IPS-NIHi7 (cell line): ENCODE measurements at regions not wholly inside any gene's neighbourhood (a gene's known extent, or its start where the extent isn't known, plus 50 kb on each side); places are given as distances from the start of the nearest gene placed in this dataset.
"Not testable (repeated sequence)": the region's sequence is repeated elsewhere in the genome, so short reads cannot be mapped to it uniquely, and the experiment has no call there.

Experiments
- DNase-seq: peaks from one replicate; pipeline ENCODE4 v3.0.0; 2012; ENCODE audit warnings: mixed read lengths; ENCODE audit errors: extremely low spot score

- DNase-seq = no peak
Observed at GRCh38 chr2:52704251-52704650, 1063.4 kb upstream of the CHAC2 start.

GRCh38 chr2:52703004-52703403 lies 1064.6 kb upstream of the CHAC2 start:
- DNase-seq = no peak

- no peak for DNase-seq
Observed at GRCh38 chr2:52698408-52698807, 1069.2 kb upstream of the CHAC2 start.

- no peak for DNase-seq
Observed at GRCh38 chr2:52697690-52698089, 1069.9 kb upstream of the CHAC2 start.

GRCh38 chr2:52695731-52696130 lies 1071.9 kb upstream of the CHAC2 start:
- DNase-seq = no peak

- no peak for DNase-seq
Observed at GRCh38 chr2:52686935-52687334, 1080.7 kb upstream of the CHAC2 start.

- DNase-seq = no peak
Observed at GRCh38 chr2:52676056-52676455, 1091.5 kb upstream of the CHAC2 start.

GRCh38 chr2:52668724-52669123 lies 1098.9 kb upstream of the CHAC2 start:
- no peak for DNase-seq

GRCh38 chr2:52659546-52659945 lies 1108.1 kb upstream of the CHAC2 start:
- no peak for DNase-seq

GRCh38 chr2:52658598-52658997 lies 1109.0 kb upstream of the CHAC2 start:
- no peak for DNase-seq

GRCh38 chr2:52639692-52640091 lies 1127.9 kb upstream of the CHAC2 start:
- no peak for DNase-seq

GRCh38 chr2:52632543-52632942 lies 1135.1 kb upstream of the CHAC2 start:
- DNase-seq = peak; percentile 38

- no peak for DNase-seq
Observed at GRCh38 chr2:52629944-52630343, 1137.7 kb upstream of the CHAC2 start.

- DNase-seq = no peak
Observed at GRCh38 chr2:52629531-52629930, 1138.1 kb upstream of the CHAC2 start.

- no peak for DNase-seq
Observed at GRCh38 chr2:52622266-52622665, 1145.3 kb upstream of the CHAC2 start.

- peak; percentile 55 for DNase-seq
Observed at GRCh38 chr2:52613064-52613463, 1154.5 kb upstream of the CHAC2 start.

- DNase-seq = no peak
Observed at GRCh38 chr2:52611759-52612158, 1155.8 kb upstream of the CHAC2 start.

GRCh38 chr2:52608030-52608429 lies 1159.6 kb upstream of the CHAC2 start:
- DNase-seq = no peak

- no peak for DNase-seq
Observed at GRCh38 chr2:52597346-52597745, 1170.3 kb upstream of the CHAC2 start.

GRCh38 chr2:52594026-52594425 lies 1173.6 kb upstream of the CHAC2 start:
- no peak for DNase-seq

- not testable (repeated sequence) for DNase-seq
Observed at GRCh38 chr2:52584071-52584470, 1183.5 kb upstream of the CHAC2 start.

GRCh38 chr2:52572469-52572894 lies 1195.1 kb upstream of the CHAC2 start:
- DNase-seq = no peak

- DNase-seq = no peak
Observed at GRCh38 chr2:52571380-52572347, 1195.9 kb upstream of the CHAC2 start.

GRCh38 chr2:52570716-52571115 lies 1196.9 kb upstream of the CHAC2 start:
- DNase-seq = no peak
